ENCODE measurements at regions not wholly inside any gene's neighbourhood (a gene's known extent, or its start where the extent isn't known, plus 50 kb on each side); places are given as distances from the start of the nearest gene placed in this dataset.

- TF ChIP-seq CTCF (IDR thresholded peaks at IDR 0.05): no peak
- no peak for TF ChIP-seq EP300 (IDR thresholded peaks at IDR 0.05)
- TF ChIP-seq POLR2A (IDR thresholded peaks at IDR 0.05): no peak
These were observed 146.5 kb downstream of the FOXG1 start for GRCh38 chr14:28913056-28913455.
